ENCODE measurements at regions not wholly inside any gene's neighbourhood (a gene's known extent, or its start where the extent isn't known, plus 50 kb on each side); places are given as distances from the start of the nearest gene placed in this dataset.

- TF ChIP-seq GATA2 (IDR thresholded peaks at IDR 0.05; ENCODE audit: low read depth, low read length) (no peak), GATA3 (IDR thresholded peaks at IDR 0.05; ENCODE audit: low read depth, low read length) (no peak)
These were observed 179.1 kb downstream of the NSUN3 start for GRCh38 chr3:94241986-94242385.

- TF ChIP-seq GATA3 (IDR thresholded peaks at IDR 0.05; ENCODE audit: low read depth, low read length) (no peak), GATA2 (IDR thresholded peaks at IDR 0.05; ENCODE audit: low read depth, low read length) (no peak)
These were observed 183.3 kb downstream of the NSUN3 start for GRCh38 chr3:94246171-94246570.

- TF ChIP-seq GATA3 (IDR thresholded peaks at IDR 0.05; ENCODE audit: low read depth, low read length) (no peak), GATA2 (IDR thresholded peaks at IDR 0.05; ENCODE audit: low read depth, low read length) (no peak)
These were observed 185.2 kb downstream of the NSUN3 start for GRCh38 chr3:94248042-94248441.

- TF ChIP-seq GATA3 (IDR thresholded peaks at IDR 0.05; ENCODE audit: low read depth, low read length) (no peak), GATA2 (IDR thresholded peaks at IDR 0.05; ENCODE audit: low read depth, low read length) (no peak)
These were observed 186.7 kb downstream of the NSUN3 start for GRCh38 chr3:94249491-94250079.

- TF ChIP-seq GATA2 (IDR thresholded peaks at IDR 0.05; ENCODE audit: low read depth, low read length) (no peak), GATA3 (IDR thresholded peaks at IDR 0.05; ENCODE audit: low read depth, low read length) (no peak)
These were observed 188.7 kb downstream of the NSUN3 start for GRCh38 chr3:94251566-94251965.

GRCh38 chr3:94252316-94252715, 189.5 kb downstream of the NSUN3 start:
- no peak for TF ChIP-seq GATA2 (IDR thresholded peaks at IDR 0.05; ENCODE audit: low read depth, low read length)
- TF ChIP-seq GATA3 (IDR thresholded peaks at IDR 0.05; ENCODE audit: low read depth, low read length): no peak

- peak; percentile 57; the same call in 1 of the 2 replicates for TF ChIP-seq GATA3 (IDR thresholded peaks at IDR 0.05; ENCODE audit: low read depth, low read length)
- peak; percentile 65; the same call in 1 of the 2 replicates for TF ChIP-seq GATA2 (IDR thresholded peaks at IDR 0.05; ENCODE audit: low read depth, low read length)
These were observed 194.3 kb downstream of the NSUN3 start for GRCh38 chr3:94256888-94257813.

- no peak for TF ChIP-seq GATA3 (IDR thresholded peaks at IDR 0.05; ENCODE audit: low read depth, low read length)
- TF ChIP-seq GATA2 (IDR thresholded peaks at IDR 0.05; ENCODE audit: low read depth, low read length): no peak
These were observed 196.0 kb downstream of the NSUN3 start for GRCh38 chr3:94258851-94259250.

- TF ChIP-seq GATA3 (IDR thresholded peaks at IDR 0.05; ENCODE audit: low read depth, low read length) (no peak), GATA2 (IDR thresholded peaks at IDR 0.05; ENCODE audit: low read depth, low read length) (no peak)
These were observed 196.4 kb downstream of the NSUN3 start for GRCh38 chr3:94259291-94259690.

- no peak for TF ChIP-seq GATA2 (IDR thresholded peaks at IDR 0.05; ENCODE audit: low read depth, low read length)
- TF ChIP-seq GATA3 (IDR thresholded peaks at IDR 0.05; ENCODE audit: low read depth, low read length): no peak
These were observed 206.9 kb downstream of the NSUN3 start for GRCh38 chr3:94269763-94270162.

- TF ChIP-seq GATA3 (IDR thresholded peaks at IDR 0.05; ENCODE audit: low read depth, low read length) (no peak), GATA2 (IDR thresholded peaks at IDR 0.05; ENCODE audit: low read depth, low read length) (no peak)
These were observed 209.2 kb downstream of the NSUN3 start for GRCh38 chr3:94272016-94272415.

GRCh38 chr3:94280958-94281357, 218.1 kb downstream of the NSUN3 start:
- TF ChIP-seq GATA3 (IDR thresholded peaks at IDR 0.05; ENCODE audit: low read depth, low read length): no peak
- no peak for TF ChIP-seq GATA2 (IDR thresholded peaks at IDR 0.05; ENCODE audit: low read depth, low read length)

GRCh38 chr3:94285872-94286271, 223.0 kb downstream of the NSUN3 start:
- TF ChIP-seq GATA2 (IDR thresholded peaks at IDR 0.05; ENCODE audit: low read depth, low read length) (no peak), GATA3 (IDR thresholded peaks at IDR 0.05; ENCODE audit: low read depth, low read length) (no peak)

- no peak for TF ChIP-seq GATA2 (IDR thresholded peaks at IDR 0.05; ENCODE audit: low read depth, low read length)
- TF ChIP-seq GATA3 (IDR thresholded peaks at IDR 0.05; ENCODE audit: low read depth, low read length): no peak
These were observed 228.8 kb downstream of the NSUN3 start for GRCh38 chr3:94291686-94292085.

GRCh38 chr3:94292151-94292550, 229.3 kb downstream of the NSUN3 start:
- no peak for TF ChIP-seq GATA2 (IDR thresholded peaks at IDR 0.05; ENCODE audit: low read depth, low read length)
- TF ChIP-seq GATA3 (IDR thresholded peaks at IDR 0.05; ENCODE audit: low read depth, low read length): no peak
